ENCODE measurements at regions not wholly inside any gene's neighbourhood (a gene's known extent, or its start where the extent isn't known, plus 50 kb on each side); places are given as distances from the start of the nearest gene placed in this dataset.

DNA sequence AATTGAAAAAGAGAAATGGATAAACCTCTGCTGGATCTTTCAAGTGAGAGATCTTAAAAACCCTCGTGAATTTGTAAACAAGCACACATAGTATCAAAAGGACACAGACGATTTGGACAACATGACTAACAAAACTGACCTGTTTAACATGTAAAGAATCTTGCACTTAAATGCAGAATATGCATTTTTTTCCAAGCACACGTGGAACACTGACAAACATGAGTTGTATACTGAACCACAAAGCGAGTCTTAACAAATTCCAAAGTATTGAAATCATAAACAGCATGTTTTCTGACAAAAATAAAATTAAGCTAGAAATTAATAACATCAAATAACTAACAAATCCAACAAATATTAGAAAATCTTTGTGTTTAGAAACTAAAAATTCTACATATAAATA, 65.0 kb upstream of the ZNF746 start:
- TF ChIP-seq, protein P1, sequence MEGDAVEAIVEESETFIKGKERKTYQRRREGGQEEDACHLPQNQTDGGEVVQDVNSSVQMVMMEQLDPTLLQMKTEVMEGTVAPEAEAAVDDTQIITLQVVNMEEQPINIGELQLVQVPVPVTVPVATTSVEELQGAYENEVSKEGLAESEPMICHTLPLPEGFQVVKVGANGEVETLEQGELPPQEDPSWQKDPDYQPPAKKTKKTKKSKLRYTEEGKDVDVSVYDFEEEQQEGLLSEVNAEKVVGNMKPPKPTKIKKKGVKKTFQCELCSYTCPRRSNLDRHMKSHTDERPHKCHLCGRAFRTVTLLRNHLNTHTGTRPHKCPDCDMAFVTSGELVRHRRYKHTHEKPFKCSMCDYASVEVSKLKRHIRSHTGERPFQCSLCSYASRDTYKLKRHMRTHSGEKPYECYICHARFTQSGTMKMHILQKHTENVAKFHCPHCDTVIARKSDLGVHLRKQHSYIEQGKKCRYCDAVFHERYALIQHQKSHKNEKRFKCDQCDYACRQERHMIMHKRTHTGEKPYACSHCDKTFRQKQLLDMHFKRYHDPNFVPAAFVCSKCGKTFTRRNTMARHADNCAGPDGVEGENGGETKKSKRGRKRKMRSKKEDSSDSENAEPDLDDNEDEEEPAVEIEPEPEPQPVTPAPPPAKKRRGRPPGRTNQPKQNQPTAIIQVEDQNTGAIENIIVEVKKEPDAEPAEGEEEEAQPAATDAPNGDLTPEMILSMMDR (IDR thresholded peaks at IDR 0.05 in 4 of 5, conservative IDR thresholded peaks at IDR 0.05 in 1 of 5), result no peak
- no peak for TF ChIP-seq POLR2A (IDR thresholded peaks at IDR 0.05)

All from gastrocnemius medialis (tissue), 4 donors.